Upper lobe of right lung (tissue), 1 donor: ENCODE measurements at regions not wholly inside any gene's neighbourhood (a gene's known extent, or its start where the extent isn't known, plus 50 kb on each side); places are given as distances from the start of the nearest gene placed in this dataset.

Source experiments
- ATAC-seq: fragments of 200-7000 bp; cut with Tn5 transposase; one replicate; pipeline ENCODE4 v1.9.1; 2020; ENCODE audit warnings: mild to moderate bottlenecking, moderate library complexity
- DNase-seq: peaks from one replicate; pipeline ENCODE4 v3.0.0-alpha.2; 2020
- H3K27ac ChIP-seq: fragments of 200-600 bp; one replicate; pipeline ENCODE4 v1.8.0; 2022
- H3K27me3 ChIP-seq: fragments of 200-600 bp; one replicate; pipeline ENCODE4 v1.8.0; 2022; ENCODE audit warnings: mild to moderate bottlenecking
- H3K36me3 ChIP-seq: fragments of 200-600 bp; one replicate; pipeline ENCODE4 v1.8.0; 2022
- H3K4me1 ChIP-seq: fragments of 200-600 bp; one replicate; pipeline ENCODE4 v1.8.0; 2022
- H3K4me3 ChIP-seq: fragments of 200-600 bp; one replicate; pipeline ENCODE4 v1.8.0; 2022; ENCODE audit warnings: mild to moderate bottlenecking
- H3K9me3 ChIP-seq: fragments of 200-600 bp; one replicate; pipeline ENCODE4 v1.8.0; 2022
- CTCF ChIP-seq: fragments of 200-600 bp; IDR thresholded peaks from one replicate; pipeline ENCODE4 v1.8.0; 2022; ENCODE audit warnings: antibody characterized with exemption
- intact Hi-C: fragments of 100-400 bp; cut with DNase I; formaldehyde crosslinking; loops from one replicate; pipeline ENCODE4 v1.11.0; 2022
- donor health status: DM: no; HTN: yes; CAD: no; lungs with severe emphysema.

- ATAC-seq, result no peak
- Histone ChIP-seq H3K36me3 (no peaks in the 10 kb centered on the region), H3K4me3 (no peak overlapping the region), H3K27ac (no peak overlapping the region), H3K4me1 (no peaks in the 10 kb centered on the region), H3K27me3 (no peaks in the 10 kb centered on the region), H3K9me3 (no peaks in the 10 kb centered on the region)
- TF ChIP-seq CTCF, result no peak
- DNase-seq, result no peak
- intact Hi-C loops, result no loop called here
These were observed 219.2 kb upstream of the P2RY1 start for GRCh38 chr3:152615681-152616080.

- Histone ChIP-seq H3K27ac (no peak overlapping the region), H3K27me3 (no peaks in the 10 kb centered on the region), H3K36me3 (no peaks in the 10 kb centered on the region), H3K9me3 (no peaks in the 10 kb centered on the region), H3K4me1 (no peaks in the 10 kb centered on the region), H3K4me3 (no peak overlapping the region)
- DNase-seq (no peak), ATAC-seq (no peak)
- TF ChIP-seq CTCF, result no peak
- intact Hi-C loops, result no loop called here
These were observed 217.3 kb upstream of the P2RY1 start for GRCh38 chr3:152617609-152618008.

- ATAC-seq (no peak), DNase-seq (no peak)
- H3K36me3 ChIP-seq, result no peaks in the 10 kb centered on the region
- no peak overlapping the region for H3K27ac ChIP-seq
- no peak overlapping the region for H3K4me3 ChIP-seq
- H3K27me3 ChIP-seq, result no peaks in the 10 kb centered on the region
- no peaks in the 10 kb centered on the region for H3K4me1 ChIP-seq
- intact Hi-C loops, result no loop called here
- no peaks in the 10 kb centered on the region for H3K9me3 ChIP-seq
- TF ChIP-seq CTCF, result no peak
These were observed 216.4 kb upstream of the P2RY1 start for GRCh38 chr3:152618529-152618928.

GRCh38 chr3:152619691-152620090, 215.2 kb upstream of the P2RY1 start:
- no peak overlapping the region for H3K27ac ChIP-seq
- H3K4me1 ChIP-seq, result no peaks in the 10 kb centered on the region
- ATAC-seq (no peak), DNase-seq (no peak)
- H3K4me3 ChIP-seq, result no peak overlapping the region
- intact Hi-C loops, result no loop called here
- H3K36me3 ChIP-seq, result no peaks in the 10 kb centered on the region
- H3K9me3 ChIP-seq, result no peaks in the 10 kb centered on the region
- no peaks in the 10 kb centered on the region for H3K27me3 ChIP-seq
- TF ChIP-seq CTCF, result no peak

- Histone ChIP-seq H3K9me3 (no peaks in the 10 kb centered on the region), H3K4me3 (no peak overlapping the region), H3K4me1 (no peaks in the 10 kb centered on the region), H3K27ac (no peak overlapping the region), H3K36me3 (no peaks in the 10 kb centered on the region), H3K27me3 (no peaks in the 10 kb centered on the region)
- intact Hi-C loops, result no loop called here
- DNase-seq (no peak), ATAC-seq (no peak)
- TF ChIP-seq CTCF, result no peak
These were observed 214.5 kb upstream of the P2RY1 start for GRCh38 chr3:152620395-152620794.
